OCI-LY1 (cell line): ENCODE measurements at regions not wholly inside any gene's neighbourhood (a gene's known extent, or its start where the extent isn't known, plus 50 kb on each side); places are given as distances from the start of the nearest gene placed in this dataset.

ENCODE experiments used
- CTCF ChIP-seq: fragments of 200-600 bp; sonication (generic), shearing (Covaris generic); IDR thresholded peaks from 2 replicates; pipeline ENCODE4 v1.5.1; 2017; ENCODE audit warnings: mild to moderate bottlenecking, antibody characterized with exemption, low read length, moderate library complexity, mixed read lengths
- EZH2 ChIP-seq: fragments of 200-600 bp; sonication (generic), shearing (Covaris generic); IDR thresholded peaks from 2 replicates; pipeline ENCODE4 v1.8.0; 2017; ENCODE audit warnings: borderline replicate concordance, mixed run types, mild to moderate bottlenecking, antibody characterized with exemption, low read length, moderate library complexity, mixed read lengths

GRCh38 chr5:33143405-33144123, 297.2 kb upstream of the TARS1 start:
- TF ChIP-seq CTCF (no peak), EZH2 (no peak)
